Lung (tissue), 11 donors: ENCODE measurements at regions not wholly inside any gene's neighbourhood (a gene's known extent, or its start where the extent isn't known, plus 50 kb on each side); places are given as distances from the start of the nearest gene placed in this dataset.

Source experiments
- ATAC-seq: fragments of 200-7000 bp; cut with Tn5 transposase; one replicate; pipeline ENCODE4 v1.9.1; 2020; ENCODE audit warnings: moderate number of reproducible peaks; ENCODE audit not compliant: insufficient read depth, low FRiP score
- DNase-seq, 3 donors: peaks; one replicate each; pipeline ENCODE4 v3.0.0-alpha.2; 2013 to 2017
- H3K27ac ChIP-seq, 2 donors: one replicate each; pipeline ENCODE4 v1.5.1; 2013; ENCODE audit warnings: mild to moderate bottlenecking in 2 of 2, moderate library complexity in 2 of 2, control low read depth in 1 of 2, inconsistent platforms in 1 of 2, low read depth in 1 of 2, low read length in 1 of 2
- H3K27me3 ChIP-seq, 3 donors: one replicate each; pipeline ENCODE4 v1.5.1; 2013; ENCODE audit warnings: low read length in 2 of 3; ENCODE audit not compliant: control insufficient read depth in 3 of 3, insufficient read depth in 3 of 3
- H3K36me3 ChIP-seq, 4 donors: one replicate each; pipeline ENCODE4 v1.5.1; 2013; ENCODE audit warnings: low read length in 4 of 4, mild to moderate bottlenecking in 1 of 4, moderate library complexity in 1 of 4; ENCODE audit not compliant: control insufficient read depth in 4 of 4, insufficient read depth in 4 of 4
- H3K4me1 ChIP-seq, 5 donors: one replicate each; pipeline ENCODE4 v1.5.1; 2013; ENCODE audit warnings: low read length in 5 of 5, mild to moderate bottlenecking in 2 of 5, moderate library complexity in 1 of 5; ENCODE audit not compliant: control insufficient read depth in 5 of 5, insufficient read depth in 5 of 5
- H3K4me3 ChIP-seq: one replicate; pipeline ENCODE4 v1.5.1; 2013; ENCODE audit warnings: mild to moderate bottlenecking, control low read depth, moderate library complexity
- H3K9ac ChIP-seq, 2 donors: one replicate each; pipeline ENCODE4 v1.5.1; 2013; ENCODE audit warnings: low read length in 2 of 2, control low read depth in 1 of 2; ENCODE audit not compliant: insufficient read depth in 1 of 2
- H3K9me3 ChIP-seq, 4 donors: one replicate each; pipeline ENCODE4 v1.5.1; 2013; ENCODE audit warnings: low read length in 3 of 4, mild to moderate bottlenecking in 1 of 4, moderate library complexity in 1 of 4; ENCODE audit not compliant: control insufficient read depth in 4 of 4, insufficient read depth in 3 of 4
- WGBS, 2 donors: extraction: QIAGEN DNeasy Blood & Tissue Kit; methylation state at CpG; one replicate each; pipeline ENCODE4 v1.1.7; 2013; 5-methylcytosine and 5-hydroxymethylcytosine counted together
- TF ChIP-seq, protein P1 (sequence below): IDR thresholded peaks from 2 replicates; pipeline ENCODE4 v1.5.1; 2012; ENCODE audit warnings: mild to moderate bottlenecking; ENCODE audit errors: control extremely low read depth, extremely low read depth
- donor health status: control.
- donor health status: control.
- donor health status: Bipolar disorder and iron deficiency.
- donor health status: healthy.
- donor health status: DM: yes; HTN: yes; CAD: no.

DNA sequence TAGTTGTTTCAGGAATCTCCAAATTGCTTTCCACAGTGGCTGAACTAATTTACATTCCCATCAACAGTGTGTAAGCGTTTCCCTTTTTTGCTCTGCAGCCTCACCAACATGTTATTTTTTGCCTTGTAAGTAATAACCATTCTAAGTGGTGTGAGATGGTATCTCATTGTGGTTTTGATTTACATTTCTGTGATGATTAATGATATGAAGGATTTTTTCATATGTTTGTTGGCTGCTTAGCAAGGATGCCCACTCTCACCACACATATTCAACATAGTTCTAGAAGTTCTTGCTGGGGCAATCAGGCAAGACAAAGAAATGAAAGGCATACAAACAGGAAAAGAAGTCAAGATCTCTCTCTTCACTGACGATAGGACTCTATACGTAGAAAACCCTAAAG lies 472.4 kb downstream of the ZNF674 start:
- DNase-seq = no peak
- Histone ChIP-seq H3K4me1 (no peaks in the 10 kb centered on the region), H3K9me3 (peaks cover 0 to 2% (median 0%) of the 10 kb centered on the region in 4 donors), H3K27ac (no peak overlapping the region), H3K4me3 (no peak overlapping the region), H3K9ac (no peak overlapping the region), H3K27me3 (no peaks in the 10 kb centered on the region), H3K36me3 (no peaks in the 10 kb centered on the region)
- no peak for ATAC-seq
- 50 to 69% methylated on average over 3 of the region's 3 CpGs for WGBS, 2 donors
- TF ChIP-seq, protein P1, sequence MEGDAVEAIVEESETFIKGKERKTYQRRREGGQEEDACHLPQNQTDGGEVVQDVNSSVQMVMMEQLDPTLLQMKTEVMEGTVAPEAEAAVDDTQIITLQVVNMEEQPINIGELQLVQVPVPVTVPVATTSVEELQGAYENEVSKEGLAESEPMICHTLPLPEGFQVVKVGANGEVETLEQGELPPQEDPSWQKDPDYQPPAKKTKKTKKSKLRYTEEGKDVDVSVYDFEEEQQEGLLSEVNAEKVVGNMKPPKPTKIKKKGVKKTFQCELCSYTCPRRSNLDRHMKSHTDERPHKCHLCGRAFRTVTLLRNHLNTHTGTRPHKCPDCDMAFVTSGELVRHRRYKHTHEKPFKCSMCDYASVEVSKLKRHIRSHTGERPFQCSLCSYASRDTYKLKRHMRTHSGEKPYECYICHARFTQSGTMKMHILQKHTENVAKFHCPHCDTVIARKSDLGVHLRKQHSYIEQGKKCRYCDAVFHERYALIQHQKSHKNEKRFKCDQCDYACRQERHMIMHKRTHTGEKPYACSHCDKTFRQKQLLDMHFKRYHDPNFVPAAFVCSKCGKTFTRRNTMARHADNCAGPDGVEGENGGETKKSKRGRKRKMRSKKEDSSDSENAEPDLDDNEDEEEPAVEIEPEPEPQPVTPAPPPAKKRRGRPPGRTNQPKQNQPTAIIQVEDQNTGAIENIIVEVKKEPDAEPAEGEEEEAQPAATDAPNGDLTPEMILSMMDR = no peak

DNA sequence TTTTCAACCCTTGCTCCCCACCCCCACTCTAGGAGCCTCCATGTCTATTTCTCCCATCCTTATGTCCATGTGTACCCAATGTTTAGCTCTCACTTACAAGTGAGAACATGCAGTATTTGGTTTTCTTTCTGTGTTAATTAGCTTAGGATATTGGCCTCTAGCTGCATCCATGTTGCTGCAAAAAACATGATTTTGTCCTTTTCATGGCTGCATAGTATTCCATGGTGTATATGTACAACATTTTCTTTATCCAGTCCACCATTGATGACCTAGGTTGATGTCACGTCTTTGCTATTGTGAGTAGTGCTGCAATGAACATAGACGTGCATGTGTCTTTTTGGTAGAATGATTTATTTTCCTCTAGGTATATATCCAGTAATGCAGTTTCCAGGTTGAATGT lies 472.8 kb downstream of the ZNF674 start:
- WGBS, 2 donors = 61 to 84% methylated on average over 2 of the region's 2 CpGs
- no peaks in the 10 kb centered on the region for H3K36me3 ChIP-seq
- no peak for ATAC-seq
- no peaks in the 10 kb centered on the region for H3K4me1 ChIP-seq
- peaks cover 0 to 5% (median 0%) of the 10 kb centered on the region in 4 donors for H3K9me3 ChIP-seq
- no peak for DNase-seq
- H3K27ac ChIP-seq = no peak overlapping the region
- TF ChIP-seq, protein P1 = no peak
- no peaks in the 10 kb centered on the region for H3K27me3 ChIP-seq
- no peak overlapping the region for H3K4me3 ChIP-seq
- no peak overlapping the region for H3K9ac ChIP-seq

DNA sequence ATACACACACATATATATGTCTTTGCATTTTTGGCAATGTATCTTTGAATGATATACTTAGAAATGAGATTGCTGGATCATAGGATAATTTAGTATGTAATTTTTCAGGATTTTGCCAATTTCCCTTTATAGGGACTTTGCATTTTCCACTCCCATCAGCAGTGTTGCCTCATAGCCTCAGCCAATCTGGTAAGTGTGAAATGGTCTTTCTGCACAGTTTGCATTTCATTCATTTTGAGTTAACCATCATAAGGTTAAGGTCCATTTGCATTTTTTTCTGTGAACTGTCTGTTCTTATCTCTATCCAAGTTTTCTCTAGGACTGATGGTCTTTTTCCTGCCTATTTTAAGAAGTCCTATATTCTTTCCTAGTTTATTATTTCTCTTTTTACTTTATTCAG lies 474.8 kb downstream of the ZNF674 start:
- H3K4me1 ChIP-seq = no peaks in the 10 kb centered on the region
- ATAC-seq = no peak
- no peak for DNase-seq
- no peaks in the 10 kb centered on the region for H3K27me3 ChIP-seq
- no peaks in the 10 kb centered on the region for H3K36me3 ChIP-seq
- no peak overlapping the region for H3K9ac ChIP-seq
- H3K4me3 ChIP-seq = no peak overlapping the region
- TF ChIP-seq, protein P1 = no peak
- peaks cover 0 to 7% (median 0%) of the 10 kb centered on the region in 4 donors for H3K9me3 ChIP-seq
- H3K27ac ChIP-seq = no peak overlapping the region

DNA sequence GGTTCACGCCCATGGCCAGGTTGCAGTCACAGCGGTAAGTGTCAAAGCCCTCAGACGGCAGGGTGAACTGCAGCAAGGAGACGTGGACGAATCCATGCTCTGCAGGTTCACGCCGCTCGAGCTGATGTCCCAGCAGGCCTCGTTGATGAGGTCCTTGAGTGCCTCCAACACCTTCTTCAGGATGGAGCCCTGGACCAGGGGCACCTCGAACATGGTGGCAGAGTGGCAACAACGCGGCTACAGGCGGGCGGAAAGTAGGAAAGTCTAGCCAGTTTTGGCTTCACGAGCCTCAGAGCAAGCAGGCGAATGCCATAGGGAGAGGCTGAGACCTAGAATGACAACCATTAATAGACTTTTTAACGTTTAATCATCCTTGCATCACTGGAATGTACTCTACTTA lies 485.9 kb downstream of the ZNF674 start:
- no peak overlapping the region for H3K27ac ChIP-seq
- H3K9ac ChIP-seq = no peak overlapping the region
- H3K4me1 ChIP-seq = no peaks in the 10 kb centered on the region
- no peaks in the 10 kb centered on the region for H3K27me3 ChIP-seq
- WGBS, 2 donors = 83 to 95% methylated on average over 17 of the region's 17 CpGs
- DNase-seq (no peak), ATAC-seq (no peak)
- H3K9me3 ChIP-seq = peaks cover 0 to 6% (median 0%) of the 10 kb centered on the region in 4 donors
- TF ChIP-seq, protein P1 = no peak
- H3K4me3 ChIP-seq = no peak overlapping the region
- H3K36me3 ChIP-seq = no peaks in the 10 kb centered on the region
